A549 (cell line): ENCODE measurements at regions not wholly inside any gene's neighbourhood (a gene's known extent, or its start where the extent isn't known, plus 50 kb on each side); places are given as distances from the start of the nearest gene placed in this dataset.

ENCODE experiments used
- ATAC-seq, 2 experiments: fragments of 200-7000 bp in 1 of 2; fragments of >200 bp in 1 of 2; cut with Nextera tagmentation in 1 of 2; cut with Tn5 transposase in 1 of 2; 3 replicates each; pipeline versions ENCODE4 v1.8.0 to v1.9.1; 2018 to 2020; ENCODE audit warnings: mild to moderate bottlenecking in 1 of 2, moderate library complexity in 1 of 2
- CTCF ChIA-PET: fragments of 300-600 bp; sonication (Branson Sonifier 250); formaldehyde crosslinking; extraction: SDS; loops from one replicate; lab custom pipeline; 2021; ENCODE audit warnings: antibody characterized with exemption, inconsistent platforms; lab: Yijun Ruan, JAX
- POLR2A ChIA-PET: fragments of 350-600 bp; formaldehyde crosslinking; extraction: SDS; loops from one replicate; lab custom pipeline; 2021; ENCODE audit warnings: antibody characterized with exemption, inconsistent platforms; lab: Yijun Ruan, JAX
- DNase-seq, 2 experiments: peaks; one replicate each; pipeline versions ENCODE4 v3.0.0 to v3.0.0-alpha.2; 2011 to 2016; ENCODE audit warnings: low read depth in 1 of 2, low spot score in 1 of 2
- FAIRE-seq: peaks from 2 replicates; lab custom pipeline; 2011; peaks lifted over from hg19 to GRCh38; lab: Jason Lieb, UNC
- H3K27ac ChIP-seq, 2 experiments: fragments of >200 bp; sonication (Bioruptor Twin); formaldehyde crosslinking; 3 replicates each; pipeline ENCODE4 v1.5.1; 2016 to 2017
- H3K4me1 ChIP-seq: fragments of >200 bp; sonication (Bioruptor Twin); formaldehyde crosslinking; 3 replicates; pipeline ENCODE4 v1.6.1; 2016
- H3K4me2 ChIP-seq: fragments of >200 bp; sonication (Bioruptor Twin); formaldehyde crosslinking; 3 replicates; pipeline ENCODE4 v1.6.1; 2016
- H3K4me3 ChIP-seq: fragments of >200 bp; sonication (Bioruptor Twin); formaldehyde crosslinking; 3 replicates; pipeline ENCODE4 v1.5.1; 2016
- H3K9me3 ChIP-seq: fragments of >200 bp; sonication (Bioruptor Twin); formaldehyde crosslinking; 3 replicates; pipeline ENCODE4 v1.6.1; 2016
- CEBPB ChIP-seq, 2 experiments: fragments of >200 bp in 1 of 2; sonication (Bioruptor Twin) in 1 of 2; formaldehyde crosslinking in 1 of 2; IDR thresholded peaks; 2 replicates each; pipeline ENCODE4 v1.6.1; 2012 to 2016
- CHD4 ChIP-seq: fragments of 200-600 bp; sonication (generic); IDR thresholded peaks from 2 replicates; pipeline ENCODE4 v1.6.1; 2016; ENCODE audit warnings: antibody characterized with exemption, mild to moderate bottlenecking, borderline replicate concordance
- EP300 ChIP-seq, 2 experiments: fragments of >200 bp; sonication (Bioruptor Twin); formaldehyde crosslinking; IDR thresholded peaks; 2 replicates in 1 of 2; 3 replicates in 1 of 2; pipeline ENCODE4 v1.6.1; 2016 to 2017
- ESRRA ChIP-seq: fragments of 150-350 bp; IDR thresholded peaks from 2 replicates; pipeline ENCODE4 v1.6.1; 2014; ENCODE audit warnings: mild to moderate bottlenecking, low read length, borderline replicate concordance
- FOSB ChIP-seq: fragments of 250-450 bp; sonication (Bioruptor Pico); IDR thresholded peaks from 2 replicates; pipeline ENCODE4 v1.5.0; 2020; ENCODE audit warnings: mild to moderate bottlenecking, moderate library complexity
- FOSL2 ChIP-seq, 2 experiments: fragments of 450-650 bp in 1 of 2; fragments of >200 bp in 1 of 2; sonication (Bioruptor Twin) in 1 of 2; formaldehyde crosslinking; IDR thresholded peaks; 2 replicates each; pipeline versions ENCODE4 v1.5.0 to v1.6.1; 2016 to 2020; ENCODE audit warnings: mild to moderate bottlenecking in 1 of 2, moderate library complexity in 1 of 2
- FOXS1 ChIP-seq: fragments of 250-450 bp; sonication (Bioruptor Pico); IDR thresholded peaks from 2 replicates; pipeline ENCODE4 v1.5.0; 2020; ENCODE audit warnings: mild to moderate bottlenecking, moderate library complexity
- HEYL ChIP-seq: fragments of 250-450 bp; sonication (Bioruptor Pico); IDR thresholded peaks from 2 replicates; pipeline ENCODE4 v1.8.0; 2021; ENCODE audit warnings: mild to moderate bottlenecking, moderate library complexity
- HOXA7 ChIP-seq: fragments of 250-450 bp; sonication (Bioruptor Pico); IDR thresholded peaks from 2 replicates; pipeline ENCODE4 v1.5.0; 2020; ENCODE audit warnings: mild to moderate bottlenecking, moderate library complexity
- JUN ChIP-seq, 2 experiments: fragments of >200 bp; sonication (Bioruptor Twin); formaldehyde crosslinking; IDR thresholded peaks; 2 replicates in 1 of 2; 3 replicates in 1 of 2; pipeline ENCODE4 v1.6.1; 2016 to 2017
- MAFK ChIP-seq: fragments of 450-650 bp; IDR thresholded peaks from 2 replicates; pipeline ENCODE4 v1.6.1; 2014; ENCODE audit not compliant: partially characterized antibody
- NPAS2 ChIP-seq: fragments of 250-450 bp; sonication (Bioruptor Pico); IDR thresholded peaks from 2 replicates; pipeline ENCODE4 v1.8.0; 2022; ENCODE audit warnings: mild to moderate bottlenecking, moderate library complexity, borderline replicate concordance
- NR3C1 ChIP-seq: fragments of >200 bp; sonication (Bioruptor Twin); formaldehyde crosslinking; IDR thresholded peaks from 3 replicates; pipeline ENCODE4 v1.6.1; 2017
- POLR2AphosphoS2 ChIP-seq: conservative IDR thresholded peaks from 2 replicates; pipeline ENCODE4 v1.6.1; 2012; ENCODE audit warnings: low read length, improper control_type of control experiment, inconsistent platforms
- SMC3 ChIP-seq: fragments of >200 bp; sonication (Bioruptor Twin); formaldehyde crosslinking; IDR thresholded peaks from 3 replicates; pipeline ENCODE4 v1.6.1; 2018; ENCODE audit warnings: inconsistent platforms
- TP53 ChIP-seq: fragments of 250-450 bp; sonication (Bioruptor Pico); IDR thresholded peaks from 2 replicates; pipeline ENCODE4 v1.5.0; 2021; ENCODE audit warnings: mild to moderate bottlenecking, moderate library complexity
- ZC3H11A ChIP-seq: fragments of 450-650 bp; IDR thresholded peaks from 2 replicates; pipeline ENCODE4 v1.6.1; 2014; ENCODE audit warnings: antibody characterized with exemption, mild to moderate bottlenecking
- ZFP36 ChIP-seq: fragments of 450-650 bp; IDR thresholded peaks from 2 replicates; pipeline ENCODE4 v1.6.1; 2014; ENCODE audit warnings: borderline replicate concordance; ENCODE audit not compliant: partially characterized antibody
- ZNF302 ChIP-seq: fragments of 250-450 bp; sonication (Bioruptor Pico); IDR thresholded peaks from 2 replicates; pipeline ENCODE4 v1.9.0; 2021; ENCODE audit warnings: inconsistent platforms, mild to moderate bottlenecking, moderate library complexity
- WGBS: methylation state at CpG from one replicate; pipeline ENCODE4 v1.1.6; 2017; ENCODE audit errors: missing lambda C conversion rate; 5-methylcytosine and 5-hydroxymethylcytosine counted together
- TF ChIP-seq, protein P1 (sequence below): fragments of 250-450 bp; sonication (Bioruptor Pico); IDR thresholded peaks from 2 replicates; pipeline ENCODE4 v1.5.0; 2021; ENCODE audit warnings: mild to moderate bottlenecking, moderate library complexity, borderline replicate concordance
- TF ChIP-seq, protein P2 (sequence below): fragments of 250-450 bp; sonication (Bioruptor Pico); IDR thresholded peaks from 2 replicates; pipeline ENCODE4 v1.5.0; 2020; ENCODE audit warnings: low read depth, mild to moderate bottlenecking, moderate library complexity
- TF ChIP-seq, protein P3 (sequence below): fragments of 200-600 bp; sonication (generic); IDR thresholded peaks from 2 replicates; pipeline ENCODE4 v1.6.1; 2016; ENCODE audit warnings: antibody characterized with exemption, mild to moderate bottlenecking, moderate library complexity

DNA sequence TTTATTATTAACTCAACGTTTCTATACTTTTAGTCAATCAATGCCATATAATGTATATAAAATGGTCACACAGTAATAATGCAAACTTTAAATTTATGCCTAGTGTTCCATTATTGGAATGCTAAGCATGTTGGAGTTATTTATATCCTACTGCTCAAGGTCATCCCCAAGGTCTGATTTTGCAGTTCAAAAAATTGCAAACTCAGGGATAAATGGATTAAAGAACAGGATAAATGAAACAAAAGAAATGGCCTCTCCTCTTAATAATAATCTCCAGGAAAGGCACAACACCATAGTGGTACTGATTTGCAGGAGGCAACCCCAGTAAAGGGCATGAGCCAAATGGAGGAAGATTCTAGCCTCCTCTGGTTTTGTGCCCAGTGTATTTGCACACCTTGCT lies 436.4 kb downstream of the EPHA4 start:
- Histone ChIP-seq H3K4me3 (no peak overlapping the region), H3K4me2 (no peak overlapping the region), H3K4me1 (no peaks in the 10 kb centered on the region), H3K27ac (no peak overlapping the region), H3K9me3 (no peaks in the 10 kb centered on the region)
- ChIA-PET CTCF (no interaction called here), POLR2A (no interaction called here)
- ATAC-seq, result no peak
- FAIRE-seq, result no peak
- DNase-seq, result no peak
- TF ChIP-seq ESRRA, result no peak
- no peak for TF ChIP-seq FOXS1 (CRISPR knock-in tag)
- no peak for TF ChIP-seq SMC3
- TF ChIP-seq, protein P1, sequence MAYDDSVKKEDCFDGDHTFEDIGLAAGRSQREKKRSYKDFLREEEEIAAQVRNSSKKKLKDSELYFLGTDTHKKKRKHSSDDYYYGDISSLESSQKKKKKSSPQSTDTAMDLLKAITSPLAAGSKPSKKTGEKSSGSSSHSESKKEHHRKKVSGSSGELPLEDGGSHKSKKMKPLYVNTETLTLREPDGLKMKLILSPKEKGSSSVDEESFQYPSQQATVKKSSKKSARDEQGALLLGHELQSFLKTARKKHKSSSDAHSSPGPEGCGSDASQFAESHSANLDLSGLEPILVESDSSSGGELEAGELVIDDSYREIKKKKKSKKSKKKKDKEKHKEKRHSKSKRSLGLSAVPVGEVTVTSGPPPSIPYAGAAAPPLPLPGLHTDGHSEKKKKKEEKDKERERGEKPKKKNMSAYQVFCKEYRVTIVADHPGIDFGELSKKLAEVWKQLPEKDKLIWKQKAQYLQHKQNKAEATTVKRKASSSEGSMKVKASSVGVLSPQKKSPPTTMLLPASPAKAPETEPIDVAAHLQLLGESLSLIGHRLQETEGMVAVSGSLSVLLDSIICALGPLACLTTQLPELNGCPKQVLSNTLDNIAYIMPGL (CRISPR knock-in tag), result no peak
- TF ChIP-seq HOXA7 (CRISPR knock-in tag), result no peak
- TF ChIP-seq HEYL, result no peak
- TF ChIP-seq MAFK, result peak; percentile 67
- 0% methylated on average over 1 of the region's 1 CpG for WGBS

GRCh38 chr2:221137385-221137784 lies 434.7 kb downstream of the EPHA4 start:
- FAIRE-seq, result no peak
- Histone ChIP-seq H3K4me3 (no peak overlapping the region), H3K4me2 (no peak overlapping the region), H3K4me1 (no peaks in the 10 kb centered on the region), H3K9me3 (no peaks in the 10 kb centered on the region), H3K27ac (no peak overlapping the region)
- DNase-seq, result no peak
- ATAC-seq, result no peak
- no peak for TF ChIP-seq CHD4
- no peak for TF ChIP-seq CEBPB (IDR thresholded peaks at IDR 0.05)
- no peak for TF ChIP-seq JUN (IDR thresholded peaks at IDR 0.05)
- TF ChIP-seq POLR2AphosphoS2, result no peak
- no peak for TF ChIP-seq TP53 (CRISPR knock-in tag)
- no peak for TF ChIP-seq NPAS2 (CRISPR knock-in tag)
- no peak for TF ChIP-seq FOSB
- TF ChIP-seq EP300 (IDR thresholded peaks at IDR 0.05), result no peak
- no peak for TF ChIP-seq ZFP36
- no peak for TF ChIP-seq NR3C1
- TF ChIP-seq, protein P2, sequence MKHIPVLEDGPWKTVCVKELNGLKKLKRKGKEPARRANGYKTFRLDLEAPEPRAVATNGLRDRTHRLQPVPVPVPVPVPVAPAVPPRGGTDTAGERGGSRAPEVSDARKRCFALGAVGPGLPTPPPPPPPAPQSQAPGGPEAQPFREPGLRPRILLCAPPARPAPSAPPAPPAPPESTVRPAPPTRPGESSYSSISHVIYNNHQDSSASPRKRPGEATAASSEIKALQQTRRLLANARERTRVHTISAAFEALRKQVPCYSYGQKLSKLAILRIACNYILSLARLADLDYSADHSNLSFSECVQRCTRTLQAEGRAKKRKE (CRISPR knock-in tag), result no peak
- TF ChIP-seq, protein P3, sequence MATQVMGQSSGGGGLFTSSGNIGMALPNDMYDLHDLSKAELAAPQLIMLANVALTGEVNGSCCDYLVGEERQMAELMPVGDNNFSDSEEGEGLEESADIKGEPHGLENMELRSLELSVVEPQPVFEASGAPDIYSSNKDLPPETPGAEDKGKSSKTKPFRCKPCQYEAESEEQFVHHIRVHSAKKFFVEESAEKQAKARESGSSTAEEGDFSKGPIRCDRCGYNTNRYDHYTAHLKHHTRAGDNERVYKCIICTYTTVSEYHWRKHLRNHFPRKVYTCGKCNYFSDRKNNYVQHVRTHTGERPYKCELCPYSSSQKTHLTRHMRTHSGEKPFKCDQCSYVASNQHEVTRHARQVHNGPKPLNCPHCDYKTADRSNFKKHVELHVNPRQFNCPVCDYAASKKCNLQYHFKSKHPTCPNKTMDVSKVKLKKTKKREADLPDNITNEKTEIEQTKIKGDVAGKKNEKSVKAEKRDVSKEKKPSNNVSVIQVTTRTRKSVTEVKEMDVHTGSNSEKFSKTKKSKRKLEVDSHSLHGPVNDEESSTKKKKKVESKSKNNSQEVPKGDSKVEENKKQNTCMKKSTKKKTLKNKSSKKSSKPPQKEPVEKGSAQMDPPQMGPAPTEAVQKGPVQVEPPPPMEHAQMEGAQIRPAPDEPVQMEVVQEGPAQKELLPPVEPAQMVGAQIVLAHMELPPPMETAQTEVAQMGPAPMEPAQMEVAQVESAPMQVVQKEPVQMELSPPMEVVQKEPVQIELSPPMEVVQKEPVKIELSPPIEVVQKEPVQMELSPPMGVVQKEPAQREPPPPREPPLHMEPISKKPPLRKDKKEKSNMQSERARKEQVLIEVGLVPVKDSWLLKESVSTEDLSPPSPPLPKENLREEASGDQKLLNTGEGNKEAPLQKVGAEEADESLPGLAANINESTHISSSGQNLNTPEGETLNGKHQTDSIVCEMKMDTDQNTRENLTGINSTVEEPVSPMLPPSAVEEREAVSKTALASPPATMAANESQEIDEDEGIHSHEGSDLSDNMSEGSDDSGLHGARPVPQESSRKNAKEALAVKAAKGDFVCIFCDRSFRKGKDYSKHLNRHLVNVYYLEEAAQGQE, result no peak
- no peak for TF ChIP-seq ZNF302 (CRISPR knock-in tag)
- no peak for TF ChIP-seq FOSL2 (IDR thresholded peaks at IDR 0.05)
- no peak for TF ChIP-seq FOSL2 (CRISPR knock-in tag; IDR thresholded peaks at IDR 0.05)
- no peak for TF ChIP-seq ZC3H11A
- 17% methylated on average over 2 of the region's 2 CpGs for WGBS
- CTCF ChIA-PET, result no interaction called here
- POLR2A ChIA-PET, result no interaction called here
